ENCODE measurements at regions not wholly inside any gene's neighbourhood (a gene's known extent, or its start where the extent isn't known, plus 50 kb on each side); places are given as distances from the start of the nearest gene placed in this dataset.

- TF ChIP-seq RFX5 (IDR thresholded peaks at IDR 0.05; ENCODE audit: borderline replicate concordance, low read depth, low read length) (no peak), EP300 (IDR thresholded peaks at IDR 0.05; ENCODE audit: borderline replicate concordance in 1 of 2, low read depth in 2 of 2, low read length in 2 of 2) (no peak), TAF7 (optimal IDR thresholded peaks at IDR 0.05; ENCODE audit: borderline replicate concordance, low read depth, low read length) (no peak), ZNF274 (IDR thresholded peaks at IDR 0.05; ENCODE audit: borderline replicate concordance, extremely low read depth, low read length) (no peak), SP2 (IDR thresholded peaks at IDR 0.05; ENCODE audit: low read length) (no peak)
Measured at GRCh38 chr2:195603408-195603807, 53.6 kb upstream of the SLC39A10 start (continued).
